ENCODE measurements at regions not wholly inside any gene's neighbourhood (a gene's known extent, or its start where the extent isn't known, plus 50 kb on each side); places are given as distances from the start of the nearest gene placed in this dataset.
A peak's percentile ranks its signal among the peaks of the same experiment; 100 is the strongest.

DNA sequence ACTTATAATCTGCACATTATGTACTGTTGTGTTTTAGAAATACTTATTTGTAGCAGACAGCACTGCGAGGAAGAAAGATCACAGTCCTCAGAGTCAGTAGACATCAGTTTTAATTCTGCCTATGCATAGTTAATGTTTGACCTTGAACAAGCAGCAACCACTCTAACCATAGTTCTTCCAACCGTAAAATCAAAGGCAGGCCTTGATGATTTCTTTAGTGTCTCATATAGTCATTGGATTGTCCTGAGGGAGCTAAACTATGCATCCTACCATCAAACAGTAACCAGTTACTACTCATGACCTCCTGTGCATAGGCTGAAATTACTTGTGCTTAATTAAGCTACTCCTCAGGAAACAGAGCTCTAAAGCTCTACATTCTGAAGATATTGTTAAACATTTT is 294.8 kb upstream of the STXBP5 start:
- Histone ChIP-seq H3K9me3 (ENCODE audit: control insufficient read depth, insufficient read depth, low read depth, low read length) (no peaks in the 10 kb centered on the region), H3K36me3 (ENCODE audit: control insufficient read depth, insufficient read depth, low read length) (no peaks in the 10 kb centered on the region), H3K9ac (ENCODE audit: low read length) (no peak overlapping the region), H3K27ac (ENCODE audit: low read depth, low read length) (no peak overlapping the region), H3K27me3 (ENCODE audit: control insufficient read depth, insufficient read depth, low read length) (no peaks in the 10 kb centered on the region), H3K4me1 (ENCODE audit: control insufficient read depth, insufficient read depth, low read length) (peaks cover 18% of the 10 kb centered on the region), H3K4me3 (ENCODE audit: low read depth, low read length) (no peak overlapping the region)

DNA sequence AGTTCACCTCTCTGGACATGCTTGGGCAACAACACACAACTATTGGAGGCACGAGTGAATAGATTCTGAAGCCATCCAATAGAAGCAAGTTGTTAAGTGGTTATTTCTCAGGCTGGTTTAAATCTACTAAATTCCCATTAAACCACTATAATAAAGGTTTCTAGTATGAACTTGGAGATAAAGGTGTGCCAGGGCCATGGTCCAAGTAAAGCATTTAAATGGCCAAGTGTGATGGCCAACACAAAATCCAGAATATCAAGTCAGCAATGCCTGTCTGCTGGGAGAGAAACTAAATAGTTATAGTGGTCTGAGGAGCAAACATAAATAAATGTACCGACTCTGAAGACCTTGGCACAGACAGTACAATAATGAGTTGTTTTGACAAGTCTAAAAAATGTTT is 294.3 kb upstream of the STXBP5 start:
- Histone ChIP-seq H3K4me3 (ENCODE audit: low read depth, low read length) (no peak overlapping the region), H3K27me3 (ENCODE audit: control insufficient read depth, insufficient read depth, low read length) (no peaks in the 10 kb centered on the region), H3K9ac (ENCODE audit: low read length) (no peak overlapping the region), H3K4me1 (ENCODE audit: control insufficient read depth, insufficient read depth, low read length) (peaks cover 23% of the 10 kb centered on the region), H3K36me3 (ENCODE audit: control insufficient read depth, insufficient read depth, low read length) (no peaks in the 10 kb centered on the region), H3K27ac (ENCODE audit: low read depth, low read length) (no peak overlapping the region), H3K9me3 (ENCODE audit: control insufficient read depth, insufficient read depth, low read depth, low read length) (no peaks in the 10 kb centered on the region)

DNA sequence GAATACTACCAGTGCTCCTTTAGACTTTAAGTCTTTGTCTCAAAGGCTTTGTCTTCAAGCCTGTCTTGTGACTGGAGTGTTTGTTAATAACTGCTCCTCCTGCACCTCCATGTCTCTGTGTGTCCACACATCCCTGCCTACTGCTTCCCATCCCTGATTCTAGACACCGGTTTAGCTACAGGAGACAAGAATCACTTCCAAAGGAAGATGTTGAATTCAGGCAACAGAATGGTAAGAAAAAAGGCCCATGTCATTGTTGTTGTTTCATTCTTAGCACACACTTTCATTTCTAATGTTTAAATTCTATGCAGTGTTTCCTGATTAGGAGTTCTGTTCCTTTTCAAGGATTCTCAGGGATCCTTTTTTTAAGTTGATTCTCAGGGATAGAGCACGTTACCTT is 293.6 kb upstream of the STXBP5 start:
- Histone ChIP-seq H3K9ac (ENCODE audit: low read length) (no peak overlapping the region), H3K27ac (ENCODE audit: low read depth, low read length) (no peak overlapping the region), H3K4me1 (ENCODE audit: control insufficient read depth, insufficient read depth, low read length) (peaks cover 23% of the 10 kb centered on the region), H3K4me3 (ENCODE audit: low read depth, low read length) (no peak overlapping the region), H3K27me3 (ENCODE audit: control insufficient read depth, insufficient read depth, low read length) (no peaks in the 10 kb centered on the region), H3K36me3 (ENCODE audit: control insufficient read depth, insufficient read depth, low read length) (no peaks in the 10 kb centered on the region), H3K9me3 (ENCODE audit: control insufficient read depth, insufficient read depth, low read depth, low read length) (no peaks in the 10 kb centered on the region)

DNA sequence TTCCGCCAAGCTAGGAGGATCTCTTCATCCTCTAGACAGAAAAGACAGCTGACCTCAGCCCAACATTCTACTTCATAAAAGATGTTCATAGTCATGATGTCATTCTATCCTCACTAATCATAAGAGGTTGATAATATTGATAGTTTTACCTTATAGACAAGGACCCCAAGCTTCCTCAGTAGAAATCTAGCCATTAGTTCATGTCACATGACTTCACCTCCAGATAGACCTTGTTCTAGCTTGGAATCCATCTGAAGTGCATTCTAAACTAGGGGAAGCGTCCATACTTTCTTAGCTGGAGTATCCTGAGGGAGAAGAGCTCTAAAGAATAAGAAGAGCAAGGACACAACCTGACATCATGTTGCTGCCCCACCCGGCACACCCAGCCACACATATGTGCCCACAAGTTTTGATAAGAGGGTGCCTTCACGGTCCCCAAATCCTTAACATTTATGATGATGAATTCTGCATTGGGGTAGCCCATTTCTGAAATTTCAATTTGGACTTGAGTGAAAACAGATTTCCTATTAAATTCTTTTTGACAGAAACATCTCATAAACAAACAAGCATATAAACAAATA is 292.5 kb upstream of the STXBP5 start:
- no peaks in the 10 kb centered on the region for H3K36me3 ChIP-seq (ENCODE audit: control insufficient read depth, insufficient read depth, low read length)
- H3K9me3 ChIP-seq (ENCODE audit: control insufficient read depth, insufficient read depth, low read depth, low read length) = no peaks in the 10 kb centered on the region
- no peaks in the 10 kb centered on the region for H3K27me3 ChIP-seq (ENCODE audit: control insufficient read depth, insufficient read depth, low read length)
- H3K4me3 ChIP-seq (ENCODE audit: low read depth, low read length) = no peak overlapping the region
- H3K4me1 ChIP-seq (ENCODE audit: control insufficient read depth, insufficient read depth, low read length) = peaks cover 23% of the 10 kb centered on the region
- no peak overlapping the region for H3K27ac ChIP-seq (ENCODE audit: low read depth, low read length)
- H3K9ac ChIP-seq (ENCODE audit: low read length) = no peak overlapping the region

DNA sequence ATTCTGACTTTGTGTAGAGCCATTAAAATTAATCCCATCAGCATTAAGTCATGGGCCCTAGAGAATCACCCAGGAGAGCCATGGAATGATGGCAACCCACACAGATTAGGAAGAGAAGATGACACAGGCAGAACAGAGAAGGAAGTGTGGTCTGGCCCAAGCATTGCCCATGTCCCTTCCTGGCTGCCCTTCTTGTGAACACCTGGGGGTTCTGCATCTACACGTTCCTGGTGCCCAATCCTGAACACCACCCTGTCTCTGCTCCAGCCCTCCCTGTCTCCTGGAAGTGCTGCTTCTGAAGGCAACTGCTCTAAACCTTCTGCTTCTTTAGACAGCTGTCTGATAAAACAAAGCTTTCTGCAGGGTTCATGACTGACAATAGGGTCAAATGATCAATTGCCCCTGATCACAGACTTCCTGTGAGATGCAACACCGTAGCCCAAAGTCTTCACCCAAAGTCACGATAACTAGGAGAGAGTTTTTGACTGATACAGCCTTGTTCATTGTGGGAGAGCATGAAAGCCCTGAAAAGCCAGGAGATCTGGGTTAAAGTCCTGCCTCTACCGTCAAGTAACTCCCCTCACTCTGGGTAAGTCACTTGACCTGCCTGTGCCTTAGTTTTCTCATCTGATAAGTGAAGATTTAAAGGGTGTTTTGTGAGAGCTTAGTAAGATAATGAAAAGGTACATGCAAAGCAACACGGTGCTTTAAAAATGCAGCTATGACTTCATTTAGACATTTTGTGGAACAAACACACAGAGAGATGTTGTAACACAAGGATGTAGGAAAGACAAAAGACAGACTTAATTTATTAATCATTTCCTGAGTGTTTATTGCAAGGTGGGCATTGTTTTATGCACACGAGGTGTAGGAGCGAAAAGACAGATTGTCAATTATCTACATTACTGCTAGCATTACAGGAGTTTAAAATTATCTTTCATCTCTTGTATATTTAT is 291.2 kb upstream of the STXBP5 start:
- Histone ChIP-seq H3K27me3 (ENCODE audit: control insufficient read depth, insufficient read depth, low read length) (no peaks in the 10 kb centered on the region), H3K27ac (ENCODE audit: low read depth, low read length) (no peak overlapping the region; the same call in 1 of the 2 replicates), H3K4me1 (ENCODE audit: control insufficient read depth, insufficient read depth, low read length) (peaks cover 23% of the 10 kb centered on the region), H3K4me3 (ENCODE audit: low read depth, low read length) (no peak overlapping the region), H3K9me3 (ENCODE audit: control insufficient read depth, insufficient read depth, low read depth, low read length) (no peaks in the 10 kb centered on the region), H3K9ac (ENCODE audit: low read length) (no peak overlapping the region), H3K36me3 (ENCODE audit: control insufficient read depth, insufficient read depth, low read length) (no peaks in the 10 kb centered on the region)

DNA sequence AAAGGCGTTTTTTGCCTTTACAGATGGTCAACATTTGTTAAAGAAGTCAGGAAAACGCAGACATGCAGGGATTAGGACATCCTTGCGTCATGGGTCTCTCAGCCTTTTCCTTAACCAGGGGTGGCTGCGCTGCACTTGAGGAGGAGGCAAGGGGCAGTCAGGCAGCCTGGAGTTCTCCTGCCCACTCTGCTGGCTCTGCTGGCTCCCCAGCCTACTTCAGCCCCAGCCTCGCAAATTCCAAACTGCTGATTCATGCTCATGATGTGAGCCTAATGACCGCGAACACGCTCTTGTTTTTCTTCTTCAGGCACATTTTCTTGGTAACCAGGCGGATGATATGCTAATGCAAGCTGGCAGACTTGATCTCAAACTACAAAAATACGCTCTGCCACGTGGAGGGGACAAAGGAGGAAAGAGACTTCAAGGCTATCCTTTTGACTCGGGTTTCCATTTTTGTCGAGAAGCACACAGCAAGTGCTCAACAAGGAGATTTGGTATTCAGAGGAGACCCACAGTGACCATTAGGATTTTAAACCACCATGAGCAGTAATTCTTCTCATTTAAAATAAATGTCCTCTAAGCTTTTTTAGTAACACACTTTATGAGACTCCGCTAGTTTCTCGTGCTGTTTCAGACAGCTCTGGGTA is 290.3 kb upstream of the STXBP5 start:
- Histone ChIP-seq H3K4me1 (ENCODE audit: control insufficient read depth, insufficient read depth, low read length) (peaks cover 23% of the 10 kb centered on the region), H3K4me3 (ENCODE audit: low read depth, low read length) (peak overlapping the region; percentile 5; the same call in 1 of the 2 replicates), H3K27me3 (ENCODE audit: control insufficient read depth, insufficient read depth, low read length) (no peaks in the 10 kb centered on the region), H3K36me3 (ENCODE audit: control insufficient read depth, insufficient read depth, low read length) (no peaks in the 10 kb centered on the region), H3K9me3 (ENCODE audit: control insufficient read depth, insufficient read depth, low read depth, low read length) (no peaks in the 10 kb centered on the region), H3K27ac (ENCODE audit: low read depth, low read length) (peak overlapping the region; percentile 59; the same call in 1 of the 2 replicates), H3K9ac (ENCODE audit: low read length) (peak overlapping the region; percentile 51)

DNA sequence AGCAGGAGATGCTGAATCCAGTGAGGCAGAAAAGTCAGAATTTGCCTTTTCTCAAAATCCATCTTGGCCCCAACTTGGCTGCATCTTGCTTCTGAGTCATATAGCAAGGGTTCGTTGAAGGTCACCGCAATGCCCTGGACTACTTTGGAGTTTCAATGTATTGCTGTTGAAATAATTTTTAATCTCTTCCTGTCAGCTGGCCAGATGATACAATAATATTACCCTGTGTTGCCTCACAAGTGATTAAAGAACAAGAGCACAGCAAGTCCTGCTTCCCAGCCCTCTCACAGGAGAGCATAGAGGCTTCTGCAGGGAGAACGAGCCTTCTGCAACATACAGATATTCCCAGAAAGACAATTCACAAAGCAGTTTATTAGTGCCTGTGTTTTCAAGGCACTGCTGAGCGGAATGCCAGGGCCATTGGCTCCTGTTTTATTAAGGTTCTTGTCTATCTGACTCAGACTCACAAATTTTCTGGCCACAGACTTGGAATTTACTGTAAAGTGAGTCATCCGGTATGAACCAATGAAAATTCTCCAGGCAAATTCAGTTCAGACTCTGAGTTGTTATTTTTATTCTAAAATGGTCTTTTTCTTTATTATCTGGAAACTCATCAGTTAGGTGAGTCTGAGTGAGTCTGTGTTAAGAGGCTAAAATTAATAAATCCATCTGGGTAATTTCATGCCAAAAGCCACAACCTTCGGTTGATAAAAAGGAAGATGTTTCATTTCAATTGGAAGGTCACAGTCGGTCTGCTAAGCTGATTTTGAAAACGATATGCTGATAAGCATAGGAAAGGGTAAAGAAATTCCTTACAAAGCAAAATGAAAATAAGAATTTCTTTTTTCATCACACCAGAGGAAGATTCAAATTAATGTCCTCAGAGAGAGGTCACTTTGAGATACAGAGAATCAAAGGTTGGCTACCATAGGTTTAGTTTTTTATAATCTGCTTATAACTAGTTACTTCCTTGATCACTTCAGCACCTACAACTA is 289.4 kb upstream of the STXBP5 start:
- H3K4me1 ChIP-seq (ENCODE audit: control insufficient read depth, insufficient read depth, low read length) = peaks cover 23% of the 10 kb centered on the region
- H3K27me3 ChIP-seq (ENCODE audit: control insufficient read depth, insufficient read depth, low read length) = no peaks in the 10 kb centered on the region
- H3K9ac ChIP-seq (ENCODE audit: low read length) = peak overlapping the region; percentile 51
- no peaks in the 10 kb centered on the region for H3K9me3 ChIP-seq (ENCODE audit: control insufficient read depth, insufficient read depth, low read depth, low read length)
- peak overlapping the region; percentile 59; the same call in 1 of the 2 replicates for H3K27ac ChIP-seq (ENCODE audit: low read depth, low read length)
- peak overlapping the region; percentile 5; the same call in 1 of the 2 replicates for H3K4me3 ChIP-seq (ENCODE audit: low read depth, low read length)
- H3K36me3 ChIP-seq (ENCODE audit: control insufficient read depth, insufficient read depth, low read length) = no peaks in the 10 kb centered on the region

DNA sequence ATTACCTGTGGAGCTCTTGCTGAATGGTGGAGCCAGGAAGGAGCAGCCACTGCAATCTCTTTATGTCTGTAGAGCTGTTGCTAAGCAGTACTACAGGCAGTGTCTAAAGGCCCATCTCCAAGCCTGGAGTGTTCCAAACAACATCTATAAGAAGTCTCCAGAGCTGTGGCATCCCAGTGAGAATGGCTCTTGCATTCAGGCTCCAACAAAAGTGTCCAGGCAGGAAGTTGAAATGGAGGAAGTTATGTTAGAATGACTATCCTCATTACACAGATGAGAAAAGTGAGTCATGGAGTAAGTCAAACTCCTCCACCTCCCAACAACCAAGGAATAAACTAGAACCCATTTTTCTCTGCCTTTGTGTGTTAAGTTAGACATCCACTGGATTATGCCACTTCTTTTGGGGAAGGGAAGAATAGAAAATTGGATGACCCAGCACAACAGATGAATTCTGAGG is 288.5 kb upstream of the STXBP5 start:
- Histone ChIP-seq H3K9ac (ENCODE audit: low read length) (no peak overlapping the region), H3K27ac (ENCODE audit: low read depth, low read length) (no peak overlapping the region), H3K36me3 (ENCODE audit: control insufficient read depth, insufficient read depth, low read length) (no peaks in the 10 kb centered on the region), H3K9me3 (ENCODE audit: control insufficient read depth, insufficient read depth, low read depth, low read length) (no peaks in the 10 kb centered on the region), H3K27me3 (ENCODE audit: control insufficient read depth, insufficient read depth, low read length) (no peaks in the 10 kb centered on the region), H3K4me3 (ENCODE audit: low read depth, low read length) (no peak overlapping the region), H3K4me1 (ENCODE audit: control insufficient read depth, insufficient read depth, low read length) (peaks cover 23% of the 10 kb centered on the region)

DNA sequence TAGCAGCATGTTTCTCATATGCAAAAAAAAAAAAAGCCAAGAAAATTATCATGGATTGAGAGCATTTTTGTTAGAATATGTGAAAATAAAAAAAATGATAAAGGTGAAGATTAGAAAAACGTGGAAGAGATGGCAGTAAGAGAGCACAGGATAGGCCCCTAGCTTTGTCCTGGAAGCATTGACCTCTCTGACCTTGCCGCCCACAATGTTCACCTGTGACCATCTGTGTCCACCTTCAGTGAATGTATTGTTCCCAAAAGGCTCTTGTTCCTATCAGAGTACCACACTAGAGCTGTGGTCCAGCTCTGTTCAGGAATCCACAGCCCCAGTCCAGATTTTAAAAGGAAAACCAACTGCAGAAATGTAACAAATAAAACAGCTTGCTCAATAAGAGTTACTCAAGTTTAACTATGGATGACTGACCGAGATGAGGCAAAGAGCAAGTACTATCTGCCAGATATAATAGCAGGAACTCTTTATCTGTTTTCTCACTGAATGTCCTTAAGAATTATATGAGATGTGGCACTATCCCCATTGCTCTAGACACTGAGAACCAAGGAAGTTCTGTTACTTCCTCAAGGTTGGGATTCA is 287.7 kb upstream of the STXBP5 start:
- no peak overlapping the region for H3K4me3 ChIP-seq (ENCODE audit: low read depth, low read length)
- H3K4me1 ChIP-seq (ENCODE audit: control insufficient read depth, insufficient read depth, low read length) = peaks cover 23% of the 10 kb centered on the region
- no peak overlapping the region for H3K9ac ChIP-seq (ENCODE audit: low read length)
- H3K27me3 ChIP-seq (ENCODE audit: control insufficient read depth, insufficient read depth, low read length) = no peaks in the 10 kb centered on the region
- no peaks in the 10 kb centered on the region for H3K9me3 ChIP-seq (ENCODE audit: control insufficient read depth, insufficient read depth, low read depth, low read length)
- no peaks in the 10 kb centered on the region for H3K36me3 ChIP-seq (ENCODE audit: control insufficient read depth, insufficient read depth, low read length)
- no peak overlapping the region for H3K27ac ChIP-seq (ENCODE audit: low read depth, low read length)

DNA sequence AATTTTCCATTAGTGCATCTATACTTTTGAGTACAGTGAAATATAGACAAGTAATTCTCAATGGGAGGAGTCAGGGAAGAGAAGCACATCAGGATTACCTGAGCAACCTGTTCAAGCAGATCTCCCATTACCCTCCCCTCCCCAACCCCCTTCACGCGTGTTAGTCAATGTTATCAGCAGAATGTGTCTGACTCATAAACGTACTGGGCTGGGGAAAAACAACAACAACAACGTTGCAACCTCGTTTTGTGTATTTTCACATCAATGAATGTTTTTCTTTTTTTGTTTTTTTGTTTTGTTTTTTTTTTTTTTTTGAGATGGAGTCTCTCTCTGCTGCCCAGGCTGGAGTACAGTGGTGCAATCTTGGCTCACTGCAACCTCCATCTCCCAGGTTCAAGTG is 287.0 kb upstream of the STXBP5 start:
- Histone ChIP-seq H3K27ac (ENCODE audit: low read depth, low read length) (no peak overlapping the region), H3K4me3 (ENCODE audit: low read depth, low read length) (no peak overlapping the region), H3K9ac (ENCODE audit: low read length) (no peak overlapping the region), H3K9me3 (ENCODE audit: control insufficient read depth, insufficient read depth, low read depth, low read length) (no peaks in the 10 kb centered on the region), H3K4me1 (ENCODE audit: control insufficient read depth, insufficient read depth, low read length) (peaks cover 23% of the 10 kb centered on the region), H3K27me3 (ENCODE audit: control insufficient read depth, insufficient read depth, low read length) (no peaks in the 10 kb centered on the region), H3K36me3 (ENCODE audit: control insufficient read depth, insufficient read depth, low read length) (no peaks in the 10 kb centered on the region)

All from HUES6 (cell line).